ENCODE measurements at regions not wholly inside any gene's neighbourhood (a gene's known extent, or its start where the extent isn't known, plus 50 kb on each side); places are given as distances from the start of the nearest gene placed in this dataset.

GRCh38 chr4:170770664-170771063 lies 680.9 kb upstream of the AADAT start:
- TF ChIP-seq ZC3H11A (IDR thresholded peaks at IDR 0.05): no peak
- TF ChIP-seq FOSB (CRISPR knock-in tag; IDR thresholded peaks at IDR 0.05): no peak
- no peak for TF ChIP-seq FOSL2 (IDR thresholded peaks at IDR 0.05)
- TF ChIP-seq FOSL2 (CRISPR knock-in tag; IDR thresholded peaks at IDR 0.05): no peak
- no peak for TF ChIP-seq REST (IDR thresholded peaks at IDR 0.05)
- no peak for TF ChIP-seq SREBF2 (IDR thresholded peaks at IDR 0.05)
- TF ChIP-seq EHMT2 (IDR thresholded peaks at IDR 0.05; ENCODE audit: low read depth): no peak
- no peak for TF ChIP-seq POLR2AphosphoS2 (conservative IDR thresholded peaks at IDR 0.05; ENCODE audit: low read length)
- TF ChIP-seq PBX3 (IDR thresholded peaks at IDR 0.05): no peak
- no peak for TF ChIP-seq USF2 (IDR thresholded peaks at IDR 0.05)
- TF ChIP-seq HOXB5 (CRISPR knock-in tag; IDR thresholded peaks at IDR 0.05): no peak
- no peak for TF ChIP-seq TP53 (CRISPR knock-in tag; IDR thresholded peaks at IDR 0.05)
- TF ChIP-seq CEBPB (IDR thresholded peaks at IDR 0.05): no peak
- TF ChIP-seq NPAS2 (CRISPR knock-in tag; IDR thresholded peaks at IDR 0.05; ENCODE audit: borderline replicate concordance): no peak
- no peak for TF ChIP-seq HDAC2 (IDR thresholded peaks at IDR 0.05)
- TF ChIP-seq HOXA7 (CRISPR knock-in tag; IDR thresholded peaks at IDR 0.05): no peak
- TF ChIP-seq ESRRA (IDR thresholded peaks at IDR 0.05; ENCODE audit: borderline replicate concordance, low read length): no peak
- TF ChIP-seq RFX5 (IDR thresholded peaks at IDR 0.05): no peak
- FAIRE-seq: no peak
- Histone ChIP-seq H3K4me1 (no peaks in the 10 kb centered on the region), H3K4me3 (no peak overlapping the region), H3K4me2 (no peak overlapping the region), H3K9me3 (no peaks in the 10 kb centered on the region), H3K27ac (no peak overlapping the region)
- ChIA-PET POLR2A (no interaction called here), CTCF (no interaction called here)
- WGBS (ENCODE audit: missing lambda C conversion rate): 24% methylated on average over 2 of the region's 2 CpGs
- no peak for ATAC-seq
- DNase-seq (ENCODE audit: low read depth in 1 of 2, low spot score in 1 of 2): no peak

GRCh38 chr4:170769862-170770261 lies 680.1 kb upstream of the AADAT start:
- Histone ChIP-seq H3K4me2 (no peak overlapping the region), H3K4me3 (no peak overlapping the region), H3K27ac (no peak overlapping the region), H3K9me3 (no peaks in the 10 kb centered on the region), H3K4me1 (no peaks in the 10 kb centered on the region)
- FAIRE-seq: no peak
- no peak for ATAC-seq
- ChIA-PET CTCF (no interaction called here), POLR2A (no interaction called here)
- WGBS (ENCODE audit: missing lambda C conversion rate): 8% methylated on average over 1 of the region's 1 CpG
- DNase-seq (ENCODE audit: low read depth in 1 of 2, low spot score in 1 of 2): no peak
- TF ChIP-seq RARB (CRISPR knock-in tag; IDR thresholded peaks at IDR 0.05) (no peak), TFCP2L1 (CRISPR knock-in tag; IDR thresholded peaks at IDR 0.05) (no peak), ZC3H11A (IDR thresholded peaks at IDR 0.05) (no peak), GATA3 (IDR thresholded peaks at IDR 0.05; ENCODE audit: borderline replicate concordance) (no peak), ESRRA (IDR thresholded peaks at IDR 0.05; ENCODE audit: borderline replicate concordance, low read length) (no peak), POLR2AphosphoS2 (conservative IDR thresholded peaks at IDR 0.05; ENCODE audit: low read length) (no peak), TP53 (CRISPR knock-in tag; IDR thresholded peaks at IDR 0.05) (no peak), ZFP36 (IDR thresholded peaks at IDR 0.05; ENCODE audit: borderline replicate concordance, partially characterized antibody) (no peak), SMC3 (IDR thresholded peaks at IDR 0.05) (no peak), ELK1 (IDR thresholded peaks at IDR 0.05; ENCODE audit: low read depth, low read length) (no peak), HDAC2 (IDR thresholded peaks at IDR 0.05) (no peak), EHMT2 (IDR thresholded peaks at IDR 0.05; ENCODE audit: low read depth) (no peak), ATOH8 (CRISPR knock-in tag; IDR thresholded peaks at IDR 0.05; ENCODE audit: low read depth) (no peak), HOXB13 (CRISPR knock-in tag; IDR thresholded peaks at IDR 0.05; ENCODE audit: low read depth) (no peak), REST (IDR thresholded peaks at IDR 0.05) (no peak), RAD21 (conservative IDR thresholded peaks at IDR 0.05 in 1 of 2, IDR thresholded peaks at IDR 0.05 in 1 of 2) (no peak), POLR2A (IDR thresholded peaks at IDR 0.05; ENCODE audit: low read length) (no peak)

Measured in A549 (cell line).